AG04449 (cell line): ENCODE measurements at regions not wholly inside any gene's neighbourhood (a gene's known extent, or its start where the extent isn't known, plus 50 kb on each side); places are given as distances from the start of the nearest gene placed in this dataset.

Source experiments
- CTCF ChIA-PET: fragments of 350-600 bp; formaldehyde crosslinking; extraction: SDS; loops from one replicate; lab custom pipeline; 2021; ENCODE audit warnings: antibody characterized with exemption; lab: Yijun Ruan, JAX
- POLR2A ChIA-PET: fragments of 400-600, 350-600 bp; formaldehyde crosslinking; extraction: SDS; loops from one replicate; lab custom pipeline; 2020; ENCODE audit warnings: antibody characterized with exemption, inconsistent platforms; lab: Yijun Ruan, JAX
- DNase-seq: peaks from one replicate; pipeline ENCODE4 v3.0.0-alpha.2; 2010; ENCODE audit warnings: low read depth, low spot score
- H3K4me3 ChIP-seq: 2 replicates; pipeline ENCODE4 v1.5.1; 2011; ENCODE audit warnings: low read depth, mild to moderate bottlenecking, control low read depth, low read length
- CTCF ChIP-seq: IDR thresholded peaks from one replicate; pipeline ENCODE4 v1.5.1; 2011; ENCODE audit warnings: mild to moderate bottlenecking, moderate library complexity, low read length, control low read depth, inconsistent platforms; ENCODE audit not compliant: insufficient read depth; ENCODE audit errors: missing control alignments

GRCh38 chr7:24227603-24228359 lies 56.2 kb upstream of the NPY start:
- no peak for DNase-seq
- POLR2A ChIA-PET: no interaction called here
- CTCF ChIA-PET: no interaction called here
- TF ChIP-seq CTCF: no peak
- H3K4me3 ChIP-seq: no peak overlapping the region

GRCh38 chr7:24229481-24230226 lies 54.3 kb upstream of the NPY start:
- no peak for TF ChIP-seq CTCF
- POLR2A ChIA-PET: no interaction called here
- DNase-seq: no peak
- CTCF ChIA-PET: interaction anchor here (1.1 kb wide), 1 partner anchor 8 kb away, joined by 4 read pairs; no protein-coding TSS in a partner anchor
- no peak overlapping the region for H3K4me3 ChIP-seq

GRCh38 chr7:24231493-24231892 lies 52.5 kb upstream of the NPY start:
- no peak for TF ChIP-seq CTCF
- ChIA-PET POLR2A (no interaction called here), CTCF (no interaction called here)
- H3K4me3 ChIP-seq: no peak overlapping the region
- no peak for DNase-seq

DNA sequence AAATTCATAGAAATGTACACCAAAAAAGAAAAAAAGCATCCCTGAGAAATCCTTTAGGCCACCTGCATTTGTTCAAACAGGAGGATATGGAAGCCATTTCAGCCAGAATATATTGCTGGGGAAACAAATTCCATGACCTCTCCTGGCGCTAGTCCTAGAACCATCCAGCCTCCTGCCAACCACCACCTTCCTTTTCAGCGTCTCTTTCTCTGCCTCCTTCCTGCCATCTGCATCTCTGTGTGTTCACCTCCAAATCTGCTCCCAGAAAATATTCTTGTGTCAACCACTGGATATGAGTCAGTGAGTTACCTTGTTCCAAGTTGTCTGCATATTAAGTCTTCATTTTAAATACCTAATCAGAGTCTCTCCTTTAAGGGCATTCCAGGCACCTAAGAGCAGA lies 50.6 kb upstream of the NPY start:
- no peak overlapping the region for H3K4me3 ChIP-seq
- DNase-seq: no peak
- TF ChIP-seq CTCF: no peak
- ChIA-PET CTCF (no interaction called here), POLR2A (interaction anchor here (0.5 kb wide), 1 partner anchor 17 kb away, joined by 3 read pairs; no protein-coding TSS in a partner anchor)
